ENCODE measurements at regions not wholly inside any gene's neighbourhood (a gene's known extent, or its start where the extent isn't known, plus 50 kb on each side); places are given as distances from the start of the nearest gene placed in this dataset.

DNA sequence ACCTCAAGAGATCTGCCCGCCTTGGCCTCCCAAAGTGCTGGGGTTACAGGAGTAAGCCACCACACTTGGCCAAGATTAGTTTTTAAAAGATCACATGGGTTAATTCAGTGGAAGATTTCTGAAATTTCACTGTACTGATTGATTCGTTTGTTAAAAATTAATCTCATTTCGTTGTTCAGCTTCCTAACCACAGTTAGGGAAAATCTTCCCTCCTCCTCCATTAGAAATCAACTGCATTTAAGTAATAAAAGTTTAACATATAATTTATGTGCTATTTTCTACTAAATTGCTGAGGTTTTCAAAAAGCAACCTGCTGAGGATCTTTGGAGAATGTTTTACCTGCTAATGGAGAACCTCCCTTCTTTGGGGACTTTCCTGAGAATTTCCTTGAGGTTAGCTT, 522.4 kb downstream of the GATA3 start:
- FAIRE-seq: no peak

DNA sequence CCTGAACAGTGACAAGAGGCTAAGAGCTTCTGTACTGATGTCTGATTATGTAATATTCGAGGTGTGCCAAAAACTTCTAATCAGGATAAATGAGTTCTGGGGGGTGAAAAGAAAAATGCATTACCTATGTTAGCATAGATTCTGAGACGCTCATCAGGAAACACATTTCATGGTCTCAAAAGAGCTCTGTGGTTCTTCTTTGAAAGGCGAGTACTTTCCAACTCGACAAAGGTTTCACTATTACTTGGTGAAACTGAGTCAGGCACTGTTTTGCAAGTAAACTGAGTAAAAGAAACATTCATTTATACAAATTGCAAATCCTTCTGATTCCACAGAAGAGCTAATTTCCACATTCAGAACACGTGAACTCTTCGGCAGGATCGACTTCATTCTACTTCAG, 523.2 kb downstream of the GATA3 start:
- no peak for FAIRE-seq

DNA sequence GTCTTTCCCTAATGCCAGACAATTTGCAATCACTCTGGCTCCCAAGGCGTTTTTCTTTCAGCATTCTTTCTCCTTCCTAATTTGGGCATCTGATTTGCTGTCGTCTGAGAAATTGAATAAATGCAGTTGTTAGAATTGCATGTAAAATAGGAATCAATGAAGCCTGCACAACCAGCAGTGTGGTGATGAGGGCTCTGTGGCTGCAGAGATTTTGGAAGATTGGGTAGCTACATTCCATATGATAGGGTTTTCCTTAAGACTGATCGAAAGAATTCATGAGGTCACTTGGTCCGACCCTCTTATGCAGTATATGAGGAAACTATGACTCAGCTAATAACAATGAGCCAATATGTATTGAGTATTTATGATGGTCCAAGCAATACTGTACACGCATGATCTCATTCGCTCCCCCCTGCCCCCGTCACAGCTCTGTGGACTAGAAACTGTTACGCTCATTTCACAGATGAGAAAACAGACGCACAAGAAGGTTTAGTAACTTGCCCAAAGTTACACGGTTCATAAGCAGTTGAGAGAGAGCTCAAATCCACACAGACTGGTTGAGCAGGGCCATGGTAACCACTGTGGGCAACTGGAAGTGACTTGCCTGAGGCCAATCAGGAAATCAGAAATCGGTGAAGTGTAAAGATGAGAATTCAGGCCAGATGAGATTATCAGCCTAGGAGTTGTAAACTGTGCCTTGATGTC, 527.2 kb downstream of the GATA3 start:
- no peak for FAIRE-seq

DNA sequence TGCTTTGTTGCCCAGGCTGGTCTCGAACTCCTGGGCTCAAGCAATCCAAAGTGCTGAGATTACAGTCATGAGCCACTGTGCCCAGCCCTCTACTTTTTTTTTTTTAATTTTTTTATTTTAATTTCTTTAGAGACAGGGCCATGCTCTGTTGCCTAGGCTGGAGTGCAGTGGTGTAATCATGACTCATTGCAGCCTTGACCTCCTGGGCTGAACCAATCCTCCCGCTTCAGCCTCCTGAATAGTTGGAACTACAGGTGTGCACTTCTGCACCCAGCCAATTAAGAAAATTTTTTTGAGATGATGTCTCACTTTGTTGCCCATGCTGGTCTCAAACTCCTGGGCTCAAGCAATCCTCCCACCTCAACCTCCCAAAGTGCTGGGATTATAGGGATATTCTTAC, 528.6 kb downstream of the GATA3 start:
- FAIRE-seq: no peak

DNA sequence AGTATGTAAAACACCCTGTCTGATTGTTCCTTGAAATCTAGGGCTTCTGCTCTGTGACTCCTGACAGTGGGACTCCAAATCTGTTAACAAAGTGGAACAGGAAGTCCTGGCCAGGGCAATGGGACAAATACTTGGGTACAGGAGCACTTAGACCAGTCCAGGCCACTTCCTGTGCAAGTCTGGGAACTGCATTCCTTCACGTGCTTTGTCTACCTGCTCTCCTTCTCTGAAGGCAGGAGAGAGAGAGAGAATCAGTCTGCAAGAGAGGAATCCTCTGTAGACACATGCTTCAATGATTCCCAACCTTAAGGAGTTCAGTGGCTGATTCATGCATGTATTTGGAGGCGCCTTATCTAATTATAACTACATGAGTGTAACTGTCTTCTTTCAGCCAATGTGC, 530.2 kb downstream of the GATA3 start:
- FAIRE-seq: no peak

DNA sequence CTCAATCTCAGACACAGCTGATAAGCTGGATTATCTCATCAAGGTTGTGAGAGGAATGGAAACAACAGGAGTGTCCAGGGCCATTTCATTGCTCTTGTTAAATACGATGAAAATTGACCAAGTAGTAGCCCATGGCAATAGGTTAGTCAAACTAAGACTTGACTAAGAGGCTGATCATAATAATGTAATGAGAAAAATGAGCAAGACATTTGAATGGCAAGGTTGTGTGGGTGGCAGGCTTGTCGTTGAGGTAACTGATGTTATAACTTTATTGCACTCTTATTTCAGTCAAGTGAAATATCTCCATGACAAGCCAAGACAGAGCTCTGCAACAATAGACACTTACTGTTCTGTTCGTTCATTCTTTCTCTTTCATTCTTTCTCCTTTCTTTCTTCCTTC, 532.0 kb downstream of the GATA3 start:
- no peak for FAIRE-seq

DNA sequence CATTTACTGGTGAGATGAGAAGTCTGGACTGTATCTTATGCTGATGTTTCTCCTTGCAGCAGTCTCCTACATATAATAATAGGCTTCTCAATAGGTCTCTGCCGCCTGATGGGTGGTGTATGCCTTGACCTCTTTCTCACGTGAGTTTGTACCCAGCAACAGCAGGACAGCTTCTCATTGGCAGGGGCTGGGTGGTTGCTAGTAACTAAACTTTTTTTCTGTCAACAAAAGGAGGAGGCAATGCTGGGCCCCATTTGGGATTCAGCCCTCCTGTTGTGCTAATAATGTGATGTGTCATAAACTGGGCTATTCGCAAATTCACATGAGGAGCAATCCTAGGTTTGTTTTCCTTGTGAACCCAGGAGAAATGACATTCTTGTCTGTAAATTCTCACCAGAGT, 533.6 kb downstream of the GATA3 start:
- no peak for FAIRE-seq

DNA sequence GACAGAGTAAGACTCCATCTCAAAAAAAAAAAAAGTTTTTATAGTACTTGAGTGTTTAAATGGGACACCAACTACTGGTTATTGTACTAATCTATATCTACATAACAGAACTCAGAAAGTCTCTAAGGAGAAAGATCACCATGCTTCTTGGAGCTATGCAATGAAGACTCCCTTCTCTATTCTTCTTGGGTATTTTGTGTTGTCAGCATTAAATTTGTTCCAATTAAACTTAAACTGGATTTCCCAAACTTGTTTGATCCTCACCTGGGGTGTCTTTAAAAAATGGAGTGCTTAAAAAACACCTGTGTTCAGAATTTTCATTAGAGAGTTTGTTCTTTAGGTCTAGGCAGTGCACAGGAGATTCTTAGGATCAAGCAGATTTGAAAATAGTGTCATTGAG, 536.0 kb downstream of the GATA3 start:
- FAIRE-seq: no peak

DNA sequence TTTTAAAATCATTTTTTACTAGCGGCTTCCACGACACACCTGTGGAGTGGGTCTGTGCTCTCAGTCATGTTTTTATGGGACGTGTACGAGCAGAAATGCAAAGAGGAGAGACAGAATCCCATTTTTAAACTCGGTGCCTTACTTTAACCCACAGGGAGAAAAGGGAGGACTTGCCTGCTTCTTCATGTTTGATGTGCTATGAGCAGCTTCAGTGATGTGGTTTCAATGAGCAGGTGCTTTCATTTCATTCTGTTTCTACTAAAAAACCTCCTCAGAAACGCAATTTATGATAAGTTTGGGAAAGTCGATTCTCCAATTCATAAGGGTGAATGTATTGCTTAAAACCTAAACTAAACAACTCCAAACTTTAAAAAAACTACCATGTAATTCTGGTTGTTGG, 537.2 kb downstream of the GATA3 start:
- no peak for FAIRE-seq

DNA sequence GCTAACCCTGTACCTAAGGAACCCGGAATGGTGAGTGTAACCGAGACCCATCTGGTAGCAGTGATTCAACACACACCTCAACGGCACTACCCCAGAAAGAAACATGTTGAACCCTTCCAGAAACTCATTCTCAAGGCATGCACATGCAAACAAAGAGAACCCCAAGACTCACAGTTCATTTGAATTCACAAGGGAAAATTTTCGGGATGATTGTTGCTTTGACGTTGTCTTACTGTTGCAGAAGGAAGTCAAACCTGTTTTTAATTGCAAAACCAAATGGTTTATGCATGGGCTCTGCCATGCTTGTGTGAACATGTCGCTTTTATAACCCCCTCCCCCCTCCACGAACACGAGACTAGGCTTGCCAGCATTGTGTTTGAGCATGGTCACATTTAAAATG, 539.7 kb downstream of the GATA3 start:
- FAIRE-seq: no peak

DNA sequence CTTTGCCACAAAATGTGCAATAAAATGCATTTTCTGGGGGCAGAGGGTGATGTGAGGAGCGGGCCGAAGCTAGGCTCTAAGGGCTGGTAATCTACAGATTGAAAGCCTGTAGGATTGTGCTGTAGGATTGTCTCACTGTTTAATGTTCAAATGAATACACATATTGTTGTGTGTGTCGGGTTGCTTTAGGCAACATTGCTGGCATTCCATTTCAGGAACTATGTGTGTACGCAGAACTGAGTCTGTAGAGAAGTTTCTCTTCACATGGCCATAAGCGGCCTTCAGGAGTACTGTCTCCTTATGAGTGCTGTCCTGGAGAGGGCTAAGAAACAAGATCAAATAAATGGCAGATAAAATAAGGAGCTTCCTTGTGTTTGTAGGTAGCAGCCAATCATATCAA, 540.2 kb downstream of the GATA3 start:
- no peak for FAIRE-seq

DNA sequence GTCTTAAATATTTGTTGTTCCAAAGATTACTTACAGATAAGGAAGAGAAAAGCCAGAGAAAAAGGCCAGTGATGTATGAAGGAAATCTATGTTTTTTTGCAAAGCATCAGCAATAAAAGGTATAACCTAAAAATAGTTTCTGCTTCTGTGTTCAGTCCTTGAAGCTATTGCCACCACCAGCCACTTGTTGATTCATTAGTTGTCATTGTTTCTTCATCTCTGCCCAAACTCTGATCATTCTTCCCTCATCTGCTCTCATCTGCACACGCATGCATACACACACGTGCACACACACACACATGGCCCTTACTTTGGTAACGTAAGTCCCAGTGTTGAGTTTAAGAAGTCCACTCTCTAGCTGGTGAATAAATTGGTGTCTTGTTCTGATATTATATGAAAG, 540.7 kb downstream of the GATA3 start:
- FAIRE-seq: no peak

DNA sequence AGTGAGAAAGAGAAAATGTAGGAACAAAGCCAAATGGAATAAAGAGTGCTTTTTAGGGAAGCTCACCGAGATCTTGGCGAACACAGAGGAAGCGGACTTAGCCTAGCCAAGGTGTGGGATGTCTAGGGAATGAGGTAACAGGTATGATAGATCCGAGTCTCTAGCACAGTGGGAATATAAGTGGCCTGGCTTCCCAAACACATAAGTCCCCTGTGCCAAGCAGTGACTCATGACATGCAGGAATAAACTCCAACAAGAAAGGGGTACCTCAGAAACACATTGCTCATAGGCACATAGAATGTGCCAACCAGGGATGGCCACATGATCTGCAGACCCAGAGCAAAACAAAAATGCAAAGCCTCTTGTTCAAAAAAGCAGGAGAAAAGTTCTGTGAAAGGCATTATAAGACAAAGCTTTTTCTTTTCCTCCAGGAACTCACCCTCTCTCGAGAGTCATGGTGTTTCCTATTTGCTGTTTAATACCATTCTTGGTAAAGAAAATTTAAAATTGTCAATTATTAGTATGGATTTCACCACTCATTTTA, 542.5 kb downstream of the GATA3 start:
- FAIRE-seq: no peak

DNA sequence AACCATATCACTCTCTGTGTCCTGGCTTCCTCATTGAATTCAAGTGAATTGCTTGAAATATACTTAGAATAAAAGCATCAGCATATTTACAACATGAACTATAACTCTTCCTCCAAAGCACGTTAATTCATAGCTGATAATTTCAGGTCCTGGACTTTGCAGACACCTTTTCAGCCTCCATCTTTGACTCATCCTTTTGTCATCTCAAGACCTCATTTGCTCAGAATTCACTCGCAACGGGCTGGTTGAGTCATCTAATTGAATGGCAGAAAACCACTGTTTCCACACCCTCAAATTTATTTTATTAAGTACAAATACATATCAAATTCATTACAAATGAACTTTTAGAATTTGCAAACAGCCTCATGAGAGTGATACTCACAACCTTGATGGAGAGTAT, 545.7 kb downstream of the GATA3 start:
- FAIRE-seq: no peak

DNA sequence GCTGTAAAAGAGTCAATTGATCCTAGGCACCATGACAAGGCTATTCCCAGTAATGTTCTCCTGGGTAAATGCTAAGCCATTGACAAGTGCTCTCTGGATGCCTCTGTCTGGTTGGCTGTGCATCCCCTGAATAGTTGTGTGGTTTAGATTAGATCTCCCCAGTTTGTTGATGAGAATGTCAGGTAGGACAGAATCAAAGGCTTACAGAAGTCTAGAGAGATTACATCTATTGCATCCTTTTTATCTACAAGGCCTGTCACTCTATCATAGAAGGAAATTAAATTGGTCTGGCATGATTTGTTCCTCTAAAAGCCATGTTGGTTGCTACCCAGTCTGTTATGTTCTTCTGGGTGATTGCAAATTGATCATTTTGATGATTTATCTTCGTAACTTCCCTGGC, 548.3 kb downstream of the GATA3 start:
- FAIRE-seq: no peak

DNA sequence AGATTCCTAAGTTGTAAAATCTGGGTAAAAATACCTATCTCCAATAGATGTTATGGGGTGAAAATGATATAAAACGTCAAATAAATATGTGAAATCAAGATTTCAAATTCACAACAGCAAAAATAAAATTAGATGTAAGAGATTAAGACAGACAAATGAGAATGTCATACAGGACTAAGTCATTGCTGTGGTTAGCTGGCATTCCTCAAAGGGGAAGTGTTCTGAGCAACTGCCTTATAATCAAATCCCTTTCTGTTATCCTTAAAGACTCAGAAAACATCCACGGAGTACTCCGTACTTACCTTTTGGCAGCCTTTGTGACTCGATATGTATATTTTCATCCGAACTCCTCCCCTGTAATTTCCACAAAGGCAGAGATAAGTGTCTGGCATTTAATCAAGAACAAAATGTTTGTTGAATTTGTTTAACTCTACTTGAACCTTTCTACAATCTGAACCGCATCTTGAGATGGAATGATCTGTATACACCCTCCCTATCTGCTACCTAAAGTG, 559.6 kb downstream of the GATA3 start:
- no peak for FAIRE-seq

DNA sequence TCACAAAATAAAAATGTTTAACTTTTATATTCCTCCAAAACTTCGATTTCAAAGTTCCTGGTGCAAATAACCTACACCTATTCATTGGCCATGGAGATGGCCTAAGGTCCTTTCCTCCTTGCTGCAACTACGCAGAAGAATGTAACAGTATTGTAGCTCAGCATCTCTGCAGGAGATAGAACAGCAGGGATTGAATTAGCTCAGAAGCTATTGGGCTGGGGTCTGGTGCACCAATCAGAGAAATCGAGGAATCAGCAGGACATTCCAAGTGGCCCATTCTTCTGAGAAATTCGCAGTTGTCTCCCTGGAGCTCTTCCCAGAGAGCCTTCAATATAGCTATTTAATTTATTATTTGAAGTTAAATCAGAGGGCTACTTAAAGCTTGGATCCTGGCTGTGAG, 560.6 kb downstream of the GATA3 start:
- FAIRE-seq: no peak

DNA sequence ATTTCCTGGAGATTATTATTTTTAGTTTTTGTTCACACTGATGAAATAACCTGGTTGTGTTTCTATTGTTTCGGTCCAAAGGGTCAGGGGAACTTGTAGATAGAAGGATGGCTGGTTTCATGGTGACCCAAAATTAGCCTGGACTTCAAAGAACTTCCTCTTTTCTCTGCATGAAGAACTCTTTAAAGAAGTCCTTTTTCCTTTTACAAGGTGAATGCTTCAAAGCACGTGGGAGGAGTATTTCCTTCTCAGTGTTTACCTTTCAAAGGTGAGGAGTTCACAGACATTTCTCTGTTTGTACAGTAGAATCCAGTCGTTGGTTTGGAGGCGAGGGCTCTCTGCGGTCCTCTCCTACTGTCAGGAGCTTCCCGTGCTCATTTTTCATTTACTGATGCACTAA, 561.7 kb downstream of the GATA3 start:
- no peak for FAIRE-seq

DNA sequence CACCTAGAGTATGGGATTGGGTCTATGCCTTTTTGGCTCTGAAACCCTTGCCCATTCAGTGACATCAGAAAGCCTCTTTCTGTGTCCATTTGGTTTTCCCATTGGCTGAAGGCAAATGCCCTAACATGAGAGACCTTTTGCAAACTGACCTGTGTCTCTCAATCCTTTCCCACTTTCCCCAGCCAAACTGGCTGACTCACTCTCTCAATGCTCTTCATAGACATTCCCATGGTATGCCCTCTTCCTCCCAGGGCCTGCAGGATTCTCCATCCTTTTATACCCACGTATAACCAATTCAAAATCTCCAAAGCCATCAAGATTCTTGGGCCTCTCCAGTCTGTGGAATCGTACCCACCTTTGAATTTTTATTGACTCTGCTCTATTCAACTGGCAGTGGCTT, 563.3 kb downstream of the GATA3 start:
- no peak for FAIRE-seq

DNA sequence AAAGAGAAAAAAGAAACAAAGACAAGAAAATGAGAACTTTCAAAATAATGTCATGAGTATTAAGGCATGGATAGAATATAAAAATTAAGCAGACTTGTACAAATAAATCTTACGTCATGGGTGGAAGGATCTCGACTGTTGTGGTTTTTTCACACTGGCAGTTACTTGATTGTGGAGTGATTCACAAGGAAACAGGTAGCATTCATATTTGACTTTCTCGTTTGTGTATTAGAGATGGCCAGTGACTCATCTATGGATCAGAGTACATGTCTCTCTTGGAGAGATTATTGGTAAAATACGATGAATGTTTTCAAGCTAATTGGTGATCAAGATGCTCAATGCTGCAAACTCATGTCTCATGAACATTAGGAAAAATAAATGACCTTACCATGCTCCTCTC, 564.3 kb downstream of the GATA3 start:
- no peak for FAIRE-seq

DNA sequence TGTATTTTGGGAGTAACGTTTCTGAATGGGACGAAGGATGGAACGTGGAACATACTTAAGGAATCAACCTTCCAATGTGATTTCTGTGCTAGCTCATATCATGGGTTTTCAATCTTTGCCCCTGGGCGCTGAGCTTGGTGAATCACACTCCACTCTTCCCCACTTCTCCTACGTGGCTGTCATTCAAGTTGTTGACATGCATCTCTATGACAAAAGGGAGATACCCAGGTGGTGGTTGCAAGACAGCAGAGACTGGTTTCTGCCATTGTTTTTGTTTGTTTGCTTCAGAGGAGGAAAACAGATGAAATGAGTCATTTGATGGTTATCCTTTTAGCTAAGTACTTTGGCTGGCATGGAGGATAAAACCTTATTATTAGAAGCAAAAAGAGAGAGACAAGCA, 573.9 kb downstream of the GATA3 start:
- FAIRE-seq: no peak

DNA sequence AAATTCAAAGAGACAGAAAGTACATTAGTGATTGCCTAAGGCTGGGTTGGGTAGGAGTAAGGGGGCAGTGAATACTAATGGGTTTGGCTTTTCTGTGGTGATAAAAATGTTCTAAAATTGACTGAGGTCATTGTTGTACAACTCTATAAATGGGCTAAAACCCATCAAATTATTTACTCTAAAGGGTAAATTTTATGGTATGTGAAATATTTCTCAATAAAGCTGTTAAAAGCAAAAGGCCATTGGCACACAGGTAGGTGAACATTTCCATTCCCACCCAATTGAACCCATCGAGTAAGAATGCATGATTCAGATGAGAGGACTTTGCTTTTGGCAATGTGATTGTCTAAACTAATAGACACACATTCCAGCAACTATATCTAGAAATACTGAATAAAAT, 579.4 kb downstream of the GATA3 start:
- no peak for FAIRE-seq

DNA sequence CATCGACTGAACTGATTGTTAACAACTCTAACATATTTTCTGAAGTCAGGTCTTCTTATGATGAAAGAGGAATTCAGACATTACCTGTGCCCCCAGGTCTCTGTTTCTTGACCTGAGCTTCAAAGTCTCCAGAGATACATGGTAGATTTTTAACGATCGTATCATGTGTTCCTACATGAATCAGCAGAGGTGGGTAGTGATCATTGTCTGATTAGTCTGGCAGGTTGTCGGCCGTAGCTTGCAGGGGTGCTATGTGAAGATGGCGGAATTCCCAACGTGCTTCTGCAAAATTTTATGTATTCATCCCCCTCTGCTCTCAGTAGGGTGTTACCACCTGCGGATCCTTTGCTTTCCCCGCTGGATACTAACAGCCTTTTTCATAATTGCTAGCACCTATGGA, 581.9 kb downstream of the GATA3 start:
- no peak for FAIRE-seq

DNA sequence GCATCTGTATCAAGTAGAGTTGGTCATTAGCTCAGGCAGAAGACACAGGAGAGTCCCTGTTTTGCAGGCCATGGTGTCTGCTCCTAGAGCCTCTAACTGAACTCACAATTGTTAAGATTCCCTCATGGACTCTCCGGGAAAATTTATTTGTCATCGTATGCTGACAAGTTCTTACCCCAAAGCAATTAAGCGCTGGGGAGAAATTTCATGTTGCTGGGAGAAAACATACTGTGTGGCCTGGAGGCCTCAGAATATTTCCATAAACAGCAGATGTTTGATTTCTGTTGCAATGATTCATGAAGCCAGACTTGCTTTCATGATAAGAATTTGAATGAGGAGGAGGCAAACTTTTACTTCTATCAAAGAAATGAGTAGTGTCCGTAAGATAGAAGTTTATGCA, 583.2 kb downstream of the GATA3 start:
- no peak for FAIRE-seq

DNA sequence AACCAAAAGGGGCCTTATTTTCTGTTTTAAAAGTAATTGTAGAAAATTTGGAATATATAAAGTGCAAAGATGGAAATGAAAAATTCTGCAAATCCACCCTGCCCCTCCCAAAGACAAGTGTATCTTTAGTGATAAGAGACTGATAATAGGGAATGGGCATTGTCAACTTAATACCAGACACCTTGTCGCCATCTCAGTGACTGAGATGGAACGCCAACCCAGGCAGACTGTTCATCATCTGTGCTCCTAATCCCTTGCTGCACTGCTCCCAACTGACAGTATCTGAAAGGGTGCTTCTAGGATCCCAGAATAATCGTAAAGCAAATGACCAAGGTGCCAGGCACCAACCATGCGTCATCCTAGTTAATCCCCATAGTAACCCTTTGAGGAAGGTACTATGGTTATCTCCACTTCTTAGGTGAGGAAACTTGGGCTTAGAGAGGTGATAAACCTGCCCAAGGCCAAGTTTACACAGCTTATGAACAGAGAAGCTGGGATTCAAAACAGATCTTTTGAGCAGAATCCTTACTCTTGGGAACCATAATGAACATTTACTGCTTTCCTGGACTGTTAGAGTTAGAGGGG, 583.7 kb downstream of the GATA3 start:
- FAIRE-seq: no peak

Measured in G401.6 (cell line).